ENCODE measurements at regions not wholly inside any gene's neighbourhood (a gene's known extent, or its start where the extent isn't known, plus 50 kb on each side); places are given as distances from the start of the nearest gene placed in this dataset.

DNA sequence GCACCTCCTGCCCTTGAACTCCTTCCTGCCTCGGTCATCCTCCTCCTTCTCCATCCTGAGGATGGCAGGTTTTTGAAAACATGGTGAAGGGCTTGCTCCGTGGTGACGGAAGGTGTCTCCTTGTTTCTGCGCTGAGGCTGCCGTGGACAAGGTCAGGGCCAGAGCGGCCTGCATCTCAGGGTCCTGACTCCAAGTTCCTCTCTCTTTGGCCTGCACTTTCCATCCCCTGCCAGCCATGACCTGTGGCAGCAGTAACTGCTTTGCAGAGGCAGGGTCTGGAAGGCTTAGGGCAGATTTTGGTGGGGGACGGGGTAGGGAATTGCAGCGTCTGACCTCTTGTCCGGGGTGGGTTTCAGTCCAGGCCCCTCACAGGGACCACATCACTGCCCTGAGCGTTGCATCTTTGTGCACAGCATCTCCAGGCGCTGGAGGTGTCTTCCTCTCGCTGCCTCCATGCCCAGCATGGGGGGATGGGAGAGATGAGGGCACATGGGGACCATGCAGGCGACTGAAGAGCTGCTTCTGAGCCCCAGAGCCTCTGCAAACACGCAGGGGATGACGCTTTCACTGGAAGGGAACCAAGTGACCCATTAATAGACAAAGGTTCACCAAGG, 216.8 kb downstream of the TEX29 start:
- no peak for DNase-seq (ENCODE audit: low spot score)

DNA sequence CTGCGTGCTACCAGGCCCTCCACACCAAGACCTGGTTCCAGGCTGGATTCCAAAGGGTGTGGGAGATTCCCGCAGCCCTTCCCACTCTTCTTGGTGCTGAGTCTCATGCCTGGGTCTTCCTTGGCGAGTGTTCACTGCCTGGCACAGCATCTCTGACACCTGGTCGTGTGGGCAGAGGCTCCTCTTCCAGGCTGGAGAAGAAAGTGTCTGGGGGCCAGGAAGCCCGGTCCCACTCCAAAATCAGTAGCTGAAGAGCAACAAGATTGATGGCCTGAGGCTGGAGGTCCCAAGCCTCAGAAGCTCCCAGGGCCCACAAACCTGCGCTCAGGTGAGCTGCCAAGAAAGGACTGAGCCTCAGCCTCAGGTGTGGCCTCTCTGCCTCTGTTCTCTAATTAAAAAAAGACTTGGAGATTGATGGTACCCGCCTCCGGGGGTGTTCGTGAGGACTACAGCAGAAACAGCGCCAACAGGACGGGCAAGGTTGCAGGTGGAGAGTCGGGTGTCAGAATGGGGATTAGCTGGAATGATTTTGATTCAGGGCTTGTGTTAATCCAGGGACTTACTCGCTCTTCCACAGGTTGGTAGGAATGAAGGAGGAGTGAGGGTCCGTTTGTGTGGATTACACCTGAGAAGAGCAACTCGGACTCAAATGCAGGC, 217.5 kb downstream of the TEX29 start:
- no peak for DNase-seq (ENCODE audit: low spot score)

DNA sequence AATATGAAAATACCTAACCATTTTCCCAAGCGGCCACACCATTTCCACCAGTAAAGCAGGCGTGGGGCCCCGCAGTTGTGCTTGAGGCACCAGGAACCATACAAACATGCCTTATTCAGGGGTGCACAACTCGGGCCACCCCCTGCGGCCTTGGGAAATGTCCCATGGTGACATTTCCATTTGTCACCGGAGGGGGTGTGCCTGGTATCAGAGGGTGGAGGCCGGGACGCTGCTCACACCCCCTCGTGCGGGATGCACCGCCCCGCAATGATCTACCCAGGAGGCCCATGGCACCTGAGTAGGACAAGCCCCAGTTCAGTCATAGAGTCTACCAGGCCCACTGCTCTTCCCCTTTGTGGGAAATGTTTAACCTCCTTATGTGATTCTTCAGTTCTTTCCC, 218.8 kb downstream of the TEX29 start:
- no peak for DNase-seq (ENCODE audit: low spot score)

DNA sequence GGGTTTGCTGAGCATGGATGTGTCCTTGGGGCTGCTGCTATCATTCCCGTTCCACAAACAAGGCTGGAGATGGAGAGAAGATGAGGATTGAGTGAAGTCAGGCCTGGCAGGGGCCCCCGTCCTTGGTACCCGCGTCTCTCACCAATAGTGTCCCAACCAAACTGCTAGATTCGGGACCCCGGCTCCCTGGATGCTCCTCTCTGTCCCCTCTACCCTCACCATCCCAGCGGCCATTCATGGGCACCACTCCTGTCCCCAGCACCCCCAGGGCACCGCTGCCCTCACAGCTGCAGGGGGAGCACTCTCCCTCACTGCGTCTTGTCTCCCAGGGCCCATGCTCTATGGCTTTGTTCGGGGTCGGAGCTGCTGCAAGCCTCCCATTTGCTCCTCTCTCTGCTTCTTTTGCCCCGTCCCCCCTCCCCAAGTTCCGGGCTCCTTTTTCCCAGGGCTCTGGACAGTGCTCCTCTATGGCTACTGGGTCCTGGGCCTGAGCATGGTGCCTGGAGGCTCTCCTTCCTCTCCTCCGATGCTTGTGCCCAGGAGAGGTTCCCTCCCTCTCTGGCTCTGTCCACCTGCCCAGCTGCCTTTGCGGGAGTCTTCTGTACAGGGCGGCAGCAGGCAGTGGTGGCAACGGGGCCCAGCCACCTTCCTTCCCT, 219.5 kb downstream of the TEX29 start:
- no peak for DNase-seq (ENCODE audit: low spot score)

DNA sequence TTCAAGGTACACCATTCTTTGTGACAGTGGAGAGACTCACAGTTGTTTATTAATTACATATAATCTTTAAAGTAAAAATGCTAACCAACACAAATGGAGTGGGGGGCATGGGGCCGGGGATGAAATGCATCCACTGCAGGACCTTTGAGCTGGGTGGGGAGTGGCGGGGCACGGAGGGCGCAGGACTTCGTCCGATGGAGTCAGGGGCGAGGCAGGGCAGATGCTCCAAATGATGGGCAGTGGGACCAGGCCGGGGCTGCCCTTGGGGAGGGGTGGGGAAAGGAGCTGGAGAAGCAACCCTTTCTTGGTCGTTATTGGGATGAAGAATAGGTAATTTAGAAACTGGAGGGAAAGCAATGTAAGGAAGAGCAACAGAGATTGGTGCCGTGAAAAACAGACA, 220.0 kb downstream of the TEX29 start:
- DNase-seq (ENCODE audit: low spot score) = no peak

DNA sequence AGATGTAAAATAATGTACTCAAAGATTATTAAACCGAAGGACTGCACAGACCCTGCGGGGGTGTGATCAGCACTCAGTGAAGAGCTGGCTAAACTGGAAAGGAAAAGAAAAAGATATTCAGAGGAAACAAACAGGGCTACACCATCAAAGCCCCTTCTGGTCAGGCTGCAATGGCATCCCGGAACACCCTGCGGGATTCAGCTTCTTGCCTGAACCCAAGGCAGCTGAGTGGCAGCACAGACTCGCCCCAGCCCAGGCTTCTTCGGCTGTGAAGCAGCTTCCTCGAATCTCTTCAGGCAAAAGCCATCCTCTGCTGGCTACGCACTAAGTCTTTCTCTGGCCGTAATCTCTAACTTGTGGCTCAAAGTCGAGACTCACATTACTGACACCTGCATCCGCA, 220.9 kb downstream of the TEX29 start:
- no peak for DNase-seq (ENCODE audit: low spot score)

DNA sequence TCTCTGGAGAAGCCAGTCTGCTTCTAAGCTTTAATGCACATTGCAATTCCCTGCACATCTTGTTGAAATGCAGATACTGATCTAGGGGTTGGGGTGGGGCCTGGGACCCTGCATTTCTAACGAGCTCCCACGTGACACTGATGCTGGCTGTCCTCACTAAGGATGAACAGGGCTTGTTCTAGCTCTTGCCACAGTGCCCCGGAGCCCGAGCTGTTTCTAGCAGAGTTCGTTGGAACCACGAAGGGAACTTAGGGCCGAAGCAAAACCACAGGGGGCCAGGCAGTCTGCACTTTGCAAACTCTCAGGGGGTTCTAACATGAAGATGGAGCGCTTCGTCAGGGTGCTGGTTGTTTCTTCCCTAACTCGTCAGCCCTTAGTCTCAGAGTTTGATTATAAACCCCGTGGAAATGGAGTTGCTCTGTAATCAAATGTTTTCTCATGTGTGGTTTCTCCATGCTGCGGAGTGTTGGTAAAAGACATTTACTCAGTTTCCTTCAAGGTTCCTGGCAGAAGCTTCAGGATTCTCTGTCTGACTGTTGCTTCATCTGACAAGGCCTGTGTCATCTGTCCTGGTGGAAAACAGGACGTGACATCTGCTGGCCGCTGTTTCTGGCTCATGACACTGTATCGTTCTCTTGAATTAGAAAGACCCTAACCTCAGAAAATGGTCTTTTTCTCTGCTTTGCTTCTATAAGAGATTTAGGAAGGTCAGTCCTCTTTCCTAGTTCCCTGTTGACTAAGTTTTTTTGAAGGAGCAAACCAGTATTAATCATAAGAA, 221.5 kb downstream of the TEX29 start:
- no peak for DNase-seq (ENCODE audit: low spot score)

DNA sequence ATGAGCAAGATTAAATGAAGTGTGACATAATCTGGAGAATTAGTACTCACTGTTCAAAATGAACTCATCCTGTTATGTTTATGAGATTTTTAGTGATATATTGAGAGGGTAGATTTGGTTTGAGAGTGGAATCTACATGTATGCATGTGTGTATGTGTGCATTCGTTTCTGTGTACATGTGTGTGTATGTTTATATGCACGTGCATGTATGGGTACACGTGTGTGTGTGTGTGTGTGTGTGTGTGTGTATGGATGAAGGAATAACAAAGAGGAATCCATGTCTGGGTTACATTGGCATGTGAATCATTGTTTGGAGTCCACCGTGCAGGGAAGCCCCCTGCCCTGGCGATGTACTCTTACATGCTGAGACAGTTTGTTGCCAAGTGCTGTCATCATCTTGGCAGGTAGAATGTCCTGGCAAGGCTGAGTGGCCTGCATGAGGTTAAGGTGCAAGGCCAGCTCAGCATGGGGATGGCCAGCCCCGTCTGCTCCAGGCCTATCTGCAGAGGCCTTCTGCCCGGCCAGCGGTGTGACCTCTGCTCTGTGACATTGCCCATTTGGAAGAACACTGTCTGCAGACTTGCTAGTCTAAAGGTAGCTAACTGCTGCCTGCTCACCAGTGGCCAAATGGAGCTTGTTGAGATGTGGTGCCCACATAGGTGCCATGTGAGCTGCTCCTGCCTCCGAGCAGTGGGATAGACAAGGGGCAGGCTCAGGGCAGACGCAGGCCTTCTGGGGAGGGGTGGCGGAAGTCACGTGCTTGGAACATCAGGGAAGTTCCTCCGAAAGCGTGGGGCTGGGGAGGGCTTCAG, 222.3 kb downstream of the TEX29 start:
- DNase-seq (ENCODE audit: low spot score) = no peak

DNA sequence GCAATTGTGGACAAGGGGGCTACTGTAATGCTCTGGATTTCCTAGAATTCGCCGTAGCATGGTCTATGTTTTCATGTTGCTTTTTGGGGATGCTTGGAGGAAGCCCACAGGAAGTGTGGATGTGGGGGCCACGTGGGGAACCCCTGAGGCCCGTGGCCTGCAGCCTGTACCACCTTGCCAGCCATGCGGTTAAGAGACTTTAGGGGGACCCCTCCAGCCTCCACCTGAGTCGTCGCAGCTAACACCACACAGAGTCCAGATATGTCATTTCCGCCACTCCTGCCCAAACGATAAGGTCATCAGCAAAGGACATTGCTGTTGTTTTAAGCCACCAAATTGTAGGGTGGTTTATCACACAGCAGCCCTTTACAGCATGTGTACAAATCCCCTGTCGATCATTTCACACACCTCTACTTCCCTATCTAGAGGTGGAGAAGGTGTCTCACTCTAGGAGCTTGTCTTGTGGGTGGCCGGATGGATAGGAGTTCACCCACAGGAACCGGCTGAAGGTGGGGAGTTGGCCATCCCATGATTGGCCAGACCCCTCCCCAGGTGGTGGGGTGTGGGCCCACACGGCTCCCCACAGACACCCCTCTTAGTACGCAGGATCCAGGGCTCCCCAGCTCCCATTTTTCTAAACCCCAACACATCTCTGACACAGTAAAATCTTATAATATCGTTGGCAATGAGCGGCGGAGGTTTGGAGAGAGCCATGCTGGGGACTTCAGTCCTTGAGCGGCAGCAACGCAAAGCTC, 226.7 kb downstream of the TEX29 start:
- DNase-seq (ENCODE audit: low spot score) = no peak

DNA sequence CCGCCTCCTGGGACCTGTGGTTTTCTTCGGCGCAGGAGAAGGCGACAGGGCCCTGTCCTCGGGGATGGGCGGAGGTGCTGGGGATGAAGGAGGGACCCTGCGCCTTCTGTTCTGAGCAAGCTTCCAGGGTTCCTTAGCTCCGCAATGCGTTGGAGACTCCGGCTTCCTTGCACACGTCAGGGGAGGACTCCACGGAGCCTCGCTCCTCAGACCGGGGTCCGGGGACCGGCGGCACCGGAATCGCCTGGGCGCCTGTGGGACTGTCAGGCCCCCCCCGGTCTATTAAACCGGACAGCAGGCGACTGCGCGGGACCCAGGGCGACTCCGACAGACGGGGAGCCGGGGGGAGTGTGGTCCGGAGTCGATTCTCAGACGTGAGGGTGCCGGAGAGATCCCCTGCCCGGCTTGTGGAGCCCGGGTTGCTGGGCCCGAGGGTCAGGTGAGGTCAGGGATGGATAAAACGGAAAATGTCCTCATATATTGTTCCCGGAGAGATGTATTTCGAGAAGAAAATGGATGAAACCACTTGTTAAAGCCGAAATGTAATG, 227.4 kb downstream of the TEX29 start:
- no peak for DNase-seq (ENCODE audit: low spot score)

DNA sequence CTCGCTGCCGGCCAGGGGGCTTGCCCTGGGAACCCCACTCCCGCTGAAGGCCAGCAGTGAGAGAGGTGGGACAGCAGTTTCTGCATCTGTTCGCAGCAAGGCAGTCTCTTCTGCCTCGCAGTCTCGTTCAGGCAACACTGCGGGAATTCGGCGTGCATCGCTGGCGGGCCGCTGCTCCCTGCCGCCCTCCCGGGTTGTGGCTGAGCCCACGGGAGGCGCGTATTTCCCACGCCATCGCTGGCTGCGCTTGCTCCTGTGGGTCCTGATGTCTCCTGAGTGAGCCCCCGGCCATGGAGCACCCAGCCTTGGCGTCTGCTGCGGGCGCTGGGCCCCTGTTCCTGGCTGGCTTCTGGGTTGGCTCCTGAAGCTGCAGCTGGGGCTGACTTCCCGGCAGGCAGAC, 227.9 kb downstream of the TEX29 start:
- no peak for DNase-seq (ENCODE audit: low spot score)

DNA sequence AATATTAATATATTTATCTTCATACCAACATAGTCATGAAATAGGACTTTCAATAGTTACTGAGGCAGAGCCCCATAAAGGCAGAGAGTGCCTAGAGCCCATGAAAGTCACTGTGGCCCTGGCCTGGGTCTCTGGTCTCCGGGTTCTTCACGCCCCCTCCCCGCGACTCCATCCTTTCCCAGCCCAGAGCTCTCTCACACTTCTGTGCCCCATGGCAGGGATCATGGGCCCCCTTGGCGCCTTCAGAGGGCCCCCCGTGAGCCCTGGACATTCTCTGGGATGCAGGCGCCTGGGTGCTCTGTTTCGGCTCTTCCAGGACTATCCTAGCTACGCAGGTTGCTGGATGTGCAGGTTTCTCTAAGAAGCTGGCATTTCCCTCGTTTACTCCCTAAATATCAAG, 228.4 kb downstream of the TEX29 start:
- DNase-seq (ENCODE audit: low spot score) = no peak

DNA sequence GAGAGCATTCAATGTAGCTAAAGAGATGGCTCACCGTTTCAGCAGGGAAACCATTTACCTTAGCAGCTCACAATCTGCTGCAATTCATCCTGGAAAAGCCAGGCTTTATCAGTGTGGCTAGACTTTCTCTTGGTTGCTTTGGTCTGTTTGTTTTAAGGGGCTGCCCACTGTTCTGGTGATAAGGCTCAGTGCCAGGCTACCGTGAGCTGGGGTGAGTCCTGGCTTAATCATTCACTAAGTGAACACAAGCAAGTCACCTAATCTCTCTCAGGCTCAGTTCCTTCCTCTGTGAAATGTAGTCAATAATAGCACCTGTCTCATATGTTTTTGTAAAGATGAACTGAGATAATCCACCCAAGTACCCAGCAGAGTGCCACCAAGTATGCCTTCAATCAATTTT, 229.0 kb downstream of the TEX29 start:
- DNase-seq (ENCODE audit: low spot score) = no peak

DNA sequence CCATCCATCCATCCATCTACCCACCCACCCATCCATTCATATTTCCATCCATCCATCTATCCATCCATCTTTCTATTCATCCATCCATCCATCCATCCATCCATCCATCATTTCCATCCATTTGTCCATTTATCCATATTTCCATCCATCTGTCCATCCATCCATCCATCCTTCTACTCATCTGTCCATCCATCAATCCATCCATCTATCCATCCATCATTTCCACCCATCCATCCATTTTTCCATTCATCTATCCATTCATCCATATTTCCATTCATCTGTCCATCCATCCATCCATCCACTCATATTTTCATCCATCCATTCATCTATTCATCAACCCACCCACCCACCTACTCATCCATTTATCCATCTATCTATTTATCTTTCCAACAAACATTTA, 229.6 kb downstream of the TEX29 start:
- DNase-seq (ENCODE audit: low spot score) = no peak

DNA sequence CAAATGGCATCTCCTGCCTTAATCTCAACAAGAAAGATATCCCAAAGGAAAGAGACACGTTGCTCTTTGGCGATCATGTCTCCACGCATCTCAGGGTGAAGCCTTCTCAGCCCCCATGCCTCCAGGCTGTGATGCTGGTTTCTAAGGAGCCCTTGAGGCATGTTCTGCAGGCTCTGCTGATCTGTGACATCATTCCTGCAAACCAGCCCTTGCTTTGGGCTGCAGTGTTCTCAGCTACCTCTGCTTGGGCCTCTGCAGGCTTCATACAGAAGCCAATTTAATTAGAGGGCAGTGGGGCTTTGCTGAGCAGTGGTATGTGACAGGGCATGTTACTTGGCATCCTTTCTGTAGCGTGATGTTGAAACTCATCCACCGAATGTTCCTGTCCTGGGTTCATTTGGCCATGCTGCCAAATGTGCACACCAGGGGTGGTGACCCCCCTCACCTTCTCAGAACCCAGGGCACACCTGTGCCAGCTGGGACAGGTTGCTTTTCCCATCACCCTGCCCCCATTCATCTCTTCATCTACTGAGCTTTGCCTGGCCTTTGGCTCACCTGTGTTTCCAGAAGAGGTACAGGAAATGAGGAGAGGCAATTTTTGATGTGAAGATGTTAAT, 230.9 kb downstream of the TEX29 start:
- DNase-seq (ENCODE audit: low spot score) = no peak

DNA sequence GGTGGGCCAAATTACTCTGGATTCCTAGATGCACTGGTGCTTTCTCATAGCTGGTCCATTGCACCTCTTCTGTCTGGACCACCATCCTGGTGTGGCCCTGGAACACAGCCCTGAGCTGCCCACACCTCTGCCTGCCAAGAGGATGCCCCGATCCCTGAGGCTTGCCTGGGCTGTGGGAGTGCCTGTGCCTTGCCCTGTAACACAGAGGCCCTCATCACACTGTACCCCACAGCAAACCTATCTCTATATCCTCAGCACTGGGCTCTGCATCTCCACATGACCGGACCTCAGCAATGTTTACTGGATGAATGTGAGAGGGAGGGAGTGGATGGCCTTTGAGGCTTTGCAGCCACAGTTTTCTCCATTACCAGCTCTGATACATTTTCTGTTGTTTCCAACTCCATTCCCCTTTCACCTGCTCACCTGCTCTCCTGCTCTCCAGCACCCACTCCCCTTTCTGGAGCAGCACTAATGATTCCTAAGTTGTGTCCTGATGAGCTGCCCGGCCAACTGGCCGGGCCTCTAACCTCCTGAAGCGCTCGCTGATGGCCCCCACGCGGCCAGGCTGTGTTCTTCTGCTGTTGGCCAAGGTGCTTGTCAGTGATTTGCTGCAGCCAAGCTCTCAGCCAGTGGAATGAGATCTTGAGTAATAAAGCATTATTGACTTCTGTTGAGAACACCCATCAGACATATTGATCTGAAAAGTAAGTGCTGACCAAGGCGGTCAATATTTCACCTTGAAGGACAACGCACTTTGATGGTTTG, 232.6 kb downstream of the TEX29 start:
- DNase-seq (ENCODE audit: low spot score) = no peak

DNA sequence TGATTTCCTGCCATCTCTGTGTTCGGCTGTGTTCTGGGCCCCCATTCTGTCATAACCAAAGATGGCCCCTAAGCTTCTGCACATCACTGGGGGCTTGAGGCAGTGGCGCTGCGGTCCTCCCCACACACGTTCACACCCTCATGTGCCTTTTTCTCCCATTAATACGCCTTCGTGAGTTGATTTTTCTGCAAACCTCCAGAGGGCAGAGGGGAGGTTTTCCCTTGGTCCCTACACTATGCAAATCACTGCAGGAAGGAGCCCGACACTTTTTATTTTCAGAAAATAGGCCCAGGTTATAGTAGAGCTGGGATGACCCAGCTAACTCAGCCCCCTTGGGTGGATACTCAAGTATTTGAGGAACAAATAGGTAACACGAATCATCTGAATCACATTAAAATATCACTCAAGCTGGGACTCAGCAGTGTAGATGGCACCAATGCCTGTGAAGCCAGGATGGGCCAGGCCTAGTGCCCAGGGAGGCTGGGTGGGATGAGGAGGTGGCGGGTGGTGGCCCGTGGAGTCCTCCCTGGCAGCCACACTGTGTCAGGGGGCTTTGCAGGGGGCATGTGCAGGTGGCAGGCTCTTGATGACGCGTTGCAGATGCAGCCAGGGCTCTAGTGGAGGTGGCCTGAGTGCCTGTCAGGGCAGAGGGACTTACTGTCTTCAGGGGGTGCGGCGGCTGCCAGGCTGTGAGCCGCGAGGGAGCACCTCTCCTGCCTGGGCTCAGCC, 234.3 kb downstream of the TEX29 start:
- DNase-seq (ENCODE audit: low spot score) = no peak

DNA sequence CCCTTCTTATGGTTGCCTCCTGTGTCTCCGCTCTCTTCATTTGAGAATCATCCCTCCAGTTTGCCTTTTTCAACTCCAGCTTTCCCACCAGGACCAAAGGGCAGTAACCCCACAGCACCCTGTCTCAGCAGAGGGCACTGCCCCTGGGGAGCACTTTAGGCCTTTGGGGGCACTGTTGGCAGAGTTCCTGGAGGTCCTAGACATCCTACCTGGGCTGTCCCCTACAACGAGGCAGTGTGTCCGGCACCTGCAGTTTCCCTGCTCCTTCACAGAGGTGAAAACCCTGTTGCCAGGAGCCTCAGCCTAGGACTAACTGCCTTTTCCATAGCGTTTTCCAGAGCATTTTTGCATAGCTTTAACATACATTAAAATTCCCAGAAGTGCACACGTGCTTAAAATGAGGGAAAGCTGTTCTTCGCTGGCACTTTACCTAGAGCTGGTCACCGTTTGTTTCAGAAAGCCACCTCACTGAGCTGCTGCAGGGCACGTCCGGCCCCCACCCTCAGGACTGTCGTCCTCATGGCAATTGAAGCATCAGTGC, 234.9 kb downstream of the TEX29 start:
- DNase-seq (ENCODE audit: low spot score) = no peak
